D721Med (cell line): ENCODE measurements at regions not wholly inside any gene's neighbourhood (a gene's known extent, or its start where the extent isn't known, plus 50 kb on each side); places are given as distances from the start of the nearest gene placed in this dataset.
A peak's percentile ranks its signal among the peaks of the same experiment; 100 is the strongest.

Experiments used
- DNase-seq: peaks from one replicate; pipeline ENCODE4 v3.0.0; 2011; ENCODE audit warnings: low spot score; ENCODE audit not compliant: insufficient read length
- FAIRE-seq: peaks from 2 replicates; lab custom pipeline; 2011; peaks lifted over from hg19 to GRCh38; lab: Jason Lieb, UNC
- CTCF ChIP-seq: IDR thresholded peaks from 2 replicates; pipeline ENCODE4 v1.5.1; 2012; ENCODE audit warnings: mild to moderate bottlenecking, control low read depth; ENCODE audit not compliant: insufficient read depth; ENCODE audit errors: missing control alignments

GRCh38 chr4:163233321-163233720 is 66.6 kb upstream of the NAF1 start:
- DNase-seq = no peak
- FAIRE-seq = peak; percentile 38
- no peak for TF ChIP-seq CTCF

- no peak for DNase-seq
- no peak for TF ChIP-seq CTCF
- FAIRE-seq = no peak
These were observed 62.0 kb upstream of the NAF1 start for GRCh38 chr4:163228648-163229047.

GRCh38 chr4:163221467-163221866 is 54.8 kb upstream of the NAF1 start:
- TF ChIP-seq CTCF = no peak
- FAIRE-seq (no peak), DNase-seq (no peak)

GRCh38 chr4:163217505-163217904 is 50.8 kb upstream of the NAF1 start:
- FAIRE-seq = no peak
- TF ChIP-seq CTCF = no peak
- DNase-seq = no peak
